Fibroblast of lung (primary cell): ENCODE measurements at regions not wholly inside any gene's neighbourhood (a gene's known extent, or its start where the extent isn't known, plus 50 kb on each side); places are given as distances from the start of the nearest gene placed in this dataset.

Experiments
- EZH2 ChIP-seq: IDR thresholded peaks from 2 replicates; pipeline ENCODE4 v1.5.1; 2012; ENCODE audit warnings: low read length, control low read depth, mild to moderate bottlenecking; ENCODE audit errors: missing control alignments
- TF ChIP-seq, protein P1 (sequence below), 2 donors: IDR thresholded peaks in 1 of 2; conservative IDR thresholded peaks in 1 of 2; 1 replicate in 1 of 2; 2 replicates in 1 of 2; pipeline ENCODE4 v1.5.1; 2011 to 2012; ENCODE audit warnings: low read length in 2 of 2, control low read depth in 1 of 2, inconsistent platforms in 1 of 2, low read depth in 1 of 2, mild to moderate bottlenecking in 1 of 2

DNA sequence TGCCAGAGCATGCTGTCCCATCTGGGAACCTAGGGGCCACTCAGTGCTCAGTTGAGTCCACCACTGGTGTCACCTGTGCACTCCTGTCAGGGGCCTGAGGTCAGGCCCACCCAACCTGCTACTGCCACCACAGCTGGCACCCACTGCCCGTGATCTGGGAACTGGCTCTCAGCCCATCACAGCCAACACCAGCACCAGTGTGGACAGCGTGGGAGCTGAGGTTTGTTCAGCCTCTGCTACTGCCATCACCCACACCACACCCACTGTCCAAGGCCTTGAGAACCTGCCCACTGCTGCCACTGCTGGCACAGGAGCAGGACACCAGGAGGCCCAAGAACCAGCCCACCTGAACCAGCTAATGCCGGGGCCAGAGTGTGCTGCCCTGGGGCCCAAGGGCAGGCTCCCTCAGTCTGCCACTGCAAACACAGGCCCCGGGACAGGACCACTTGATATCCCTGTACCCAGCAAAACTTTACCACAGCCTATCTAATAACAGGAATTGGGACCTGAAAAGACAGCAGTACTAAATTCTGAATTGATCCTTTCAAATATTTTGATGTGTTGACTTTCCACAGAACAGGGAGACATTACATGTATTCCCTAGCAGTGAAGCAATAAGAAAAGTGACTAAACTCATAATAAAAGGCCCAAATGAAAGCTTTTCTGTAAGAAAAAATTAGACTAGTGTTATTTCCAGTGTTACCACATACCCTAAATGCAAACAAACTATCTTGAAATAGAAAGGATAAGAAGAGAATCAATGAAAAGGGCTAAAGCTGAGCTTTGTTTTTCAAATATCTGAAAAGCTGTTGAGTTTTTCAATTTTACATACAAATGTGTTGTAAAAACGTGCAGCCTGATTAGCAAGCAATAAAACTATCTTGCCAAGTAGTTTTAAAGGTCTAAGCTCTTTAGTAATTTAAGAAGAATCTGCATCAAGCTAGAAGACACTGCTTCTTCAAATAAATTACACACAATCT lies 640.7 kb downstream of the METTL4 start:
- TF ChIP-seq, protein P1, sequence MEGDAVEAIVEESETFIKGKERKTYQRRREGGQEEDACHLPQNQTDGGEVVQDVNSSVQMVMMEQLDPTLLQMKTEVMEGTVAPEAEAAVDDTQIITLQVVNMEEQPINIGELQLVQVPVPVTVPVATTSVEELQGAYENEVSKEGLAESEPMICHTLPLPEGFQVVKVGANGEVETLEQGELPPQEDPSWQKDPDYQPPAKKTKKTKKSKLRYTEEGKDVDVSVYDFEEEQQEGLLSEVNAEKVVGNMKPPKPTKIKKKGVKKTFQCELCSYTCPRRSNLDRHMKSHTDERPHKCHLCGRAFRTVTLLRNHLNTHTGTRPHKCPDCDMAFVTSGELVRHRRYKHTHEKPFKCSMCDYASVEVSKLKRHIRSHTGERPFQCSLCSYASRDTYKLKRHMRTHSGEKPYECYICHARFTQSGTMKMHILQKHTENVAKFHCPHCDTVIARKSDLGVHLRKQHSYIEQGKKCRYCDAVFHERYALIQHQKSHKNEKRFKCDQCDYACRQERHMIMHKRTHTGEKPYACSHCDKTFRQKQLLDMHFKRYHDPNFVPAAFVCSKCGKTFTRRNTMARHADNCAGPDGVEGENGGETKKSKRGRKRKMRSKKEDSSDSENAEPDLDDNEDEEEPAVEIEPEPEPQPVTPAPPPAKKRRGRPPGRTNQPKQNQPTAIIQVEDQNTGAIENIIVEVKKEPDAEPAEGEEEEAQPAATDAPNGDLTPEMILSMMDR (conservative IDR thresholded peaks at IDR 0.05 in 1 of 2, IDR thresholded peaks at IDR 0.05 in 1 of 2; ENCODE audit: low read depth in 1 of 2, low read length in 2 of 2), result no peak
- TF ChIP-seq EZH2, result no peak
